GM23248 (cell line): ENCODE measurements at regions not wholly inside any gene's neighbourhood (a gene's known extent, or its start where the extent isn't known, plus 50 kb on each side); places are given as distances from the start of the nearest gene placed in this dataset.

Experiments
- EZH2 ChIP-seq: fragments of 200-600 bp; sonication (generic); IDR thresholded peaks from 2 replicates; pipeline ENCODE4 v1.6.1; 2018; ENCODE audit warnings: antibody characterized with exemption, mild to moderate bottlenecking; ENCODE audit not compliant: insufficient read depth, poor library complexity, severe bottlenecking
- EZH2phosphoT487 ChIP-seq: fragments of 200-600 bp; sonication (generic); IDR thresholded peaks from 2 replicates; pipeline ENCODE4 v1.6.1; 2018; ENCODE audit warnings: antibody characterized with exemption, moderate library complexity, mild to moderate bottlenecking, low read depth; ENCODE audit not compliant: insufficient read depth

GRCh38 chr14:41087056-41087455 is 519.6 kb upstream of the LRFN5 start:
- TF ChIP-seq EZH2 (no peak), EZH2phosphoT487 (no peak)
